ENCODE measurements at regions not wholly inside any gene's neighbourhood (a gene's known extent, or its start where the extent isn't known, plus 50 kb on each side); places are given as distances from the start of the nearest gene placed in this dataset.
"Not testable (repeated sequence)": the region's sequence is repeated elsewhere in the genome, so short reads cannot be mapped to it uniquely, and the experiment has no call there.

DNA sequence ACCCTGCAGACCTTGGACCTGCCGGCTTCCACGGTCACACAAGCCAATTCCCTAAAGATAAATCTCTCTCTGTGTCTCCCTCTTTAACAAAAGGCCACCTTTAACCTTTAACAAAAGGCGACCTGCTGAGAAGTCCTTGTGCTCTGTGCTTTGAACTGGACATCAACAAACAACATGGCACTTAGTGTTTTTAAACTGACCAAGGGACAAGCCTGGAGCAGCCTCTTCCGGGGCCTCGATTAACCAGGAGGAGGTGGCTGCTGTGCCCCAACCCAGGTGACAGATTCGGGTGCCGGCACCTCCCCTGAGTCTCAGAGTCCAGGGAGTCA, 135.3 kb downstream of the RTP5 start:
- Histone ChIP-seq H3K9me3 (ENCODE audit: control insufficient read depth, insufficient read depth, low read depth, low read length) (peaks cover 2% of the 10 kb centered on the region), H3K4me1 (ENCODE audit: control insufficient read depth, extremely low read depth, insufficient read depth, low read length) (no peaks in the 10 kb centered on the region), H3K27ac (ENCODE audit: insufficient read depth, low read length) (no peak overlapping the region), H3K36me3 (ENCODE audit: control insufficient read depth, insufficient read depth, low read length) (no peaks in the 10 kb centered on the region), H3K79me2 (ENCODE audit: control insufficient read depth, insufficient read depth, low read length) (no peaks in the 10 kb centered on the region), H2AFZ (ENCODE audit: low read length) (no peak overlapping the region), H3K27me3 (ENCODE audit: control insufficient read depth, insufficient read depth, low read length) (no peaks in the 10 kb centered on the region), H3K9ac (ENCODE audit: insufficient read depth, low read length) (no peak overlapping the region), H3K4me2 (ENCODE audit: extremely low read depth, insufficient read depth, low read length) (no peak overlapping the region), H4K20me1 (ENCODE audit: control insufficient read depth, extremely low read depth, insufficient read depth, low read length) (no peaks in the 10 kb centered on the region), H3K4me3 (replicated peaks in 1 of 4; ENCODE audit: control extremely low read depth in 1 of 4, insufficient read depth in 1 of 4, low read depth in 3 of 4, low read length in 4 of 4) (no peak overlapping the region)
- no peak for DNase-seq (ENCODE audit: low read depth in 2 of 2)
- no peak for TF ChIP-seq EZH2 (IDR thresholded peaks at IDR 0.05; ENCODE audit: low read length, missing control alignments)
- TF ChIP-seq CTCF (conservative IDR thresholded peaks at IDR 0.05 in 1 of 2, IDR thresholded peaks at IDR 0.05 in 1 of 2; ENCODE audit: low read depth in 1 of 2, low read length in 2 of 2), result no peak

- H3K9ac ChIP-seq (ENCODE audit: insufficient read depth, low read length); H3K36me3 ChIP-seq (ENCODE audit: control insufficient read depth, insufficient read depth, low read length); H2AFZ ChIP-seq (ENCODE audit: low read length); H3K4me1 ChIP-seq (ENCODE audit: control insufficient read depth, extremely low read depth, insufficient read depth, low read length); H3K79me2 ChIP-seq (ENCODE audit: control insufficient read depth, insufficient read depth, low read length); DNase-seq (ENCODE audit: low read depth in 2 of 2); H3K9me3 ChIP-seq (ENCODE audit: control insufficient read depth, insufficient read depth, low read depth, low read length); H3K27me3 ChIP-seq (ENCODE audit: control insufficient read depth, insufficient read depth, low read length); H4K20me1 ChIP-seq (ENCODE audit: control insufficient read depth, extremely low read depth, insufficient read depth, low read length); H3K27ac ChIP-seq (ENCODE audit: insufficient read depth, low read length); H3K4me3 ChIP-seq (replicated peaks in 1 of 4; ENCODE audit: control extremely low read depth in 1 of 4, insufficient read depth in 1 of 4, low read depth in 3 of 4, low read length in 4 of 4); H3K4me2 ChIP-seq (ENCODE audit: extremely low read depth, insufficient read depth, low read length): not testable (repeated sequence)
Measured at GRCh38 chr2:242006091-242006634, 136.6 kb downstream of the RTP5 start.

DNA sequence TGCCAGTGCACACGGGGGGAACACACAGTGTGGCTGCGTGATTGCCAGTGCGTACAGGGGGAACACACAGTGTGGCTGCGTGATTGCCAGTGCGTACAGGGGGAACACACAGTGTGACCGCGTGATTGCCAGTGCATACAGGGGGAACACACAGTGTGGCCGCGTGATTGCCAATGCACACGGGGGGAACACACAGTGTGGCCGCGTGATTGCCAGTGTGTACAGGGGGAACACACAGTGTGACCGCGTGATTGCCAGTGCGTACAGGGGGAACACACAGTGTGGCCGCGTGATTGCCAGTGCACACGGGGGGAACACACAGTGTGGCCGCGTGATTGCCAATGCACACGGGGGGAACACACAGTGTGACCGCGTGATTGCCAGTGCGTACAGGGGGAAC, 139.4 kb downstream of the RTP5 start:
- H3K79me2 ChIP-seq (ENCODE audit: control insufficient read depth, insufficient read depth, low read length); H3K27ac ChIP-seq (ENCODE audit: insufficient read depth, low read length); H3K27me3 ChIP-seq (ENCODE audit: control insufficient read depth, insufficient read depth, low read length); H2AFZ ChIP-seq (ENCODE audit: low read length); H3K9me3 ChIP-seq (ENCODE audit: control insufficient read depth, insufficient read depth, low read depth, low read length); H3K4me1 ChIP-seq (ENCODE audit: control insufficient read depth, extremely low read depth, insufficient read depth, low read length); H3K36me3 ChIP-seq (ENCODE audit: control insufficient read depth, insufficient read depth, low read length); DNase-seq (ENCODE audit: low read depth in 2 of 2); H3K4me3 ChIP-seq (replicated peaks in 1 of 4; ENCODE audit: control extremely low read depth in 1 of 4, insufficient read depth in 1 of 4, low read depth in 3 of 4, low read length in 4 of 4); H3K4me2 ChIP-seq (ENCODE audit: extremely low read depth, insufficient read depth, low read length); H4K20me1 ChIP-seq (ENCODE audit: control insufficient read depth, extremely low read depth, insufficient read depth, low read length); H3K9ac ChIP-seq (ENCODE audit: insufficient read depth, low read length): not testable (repeated sequence)

DNA sequence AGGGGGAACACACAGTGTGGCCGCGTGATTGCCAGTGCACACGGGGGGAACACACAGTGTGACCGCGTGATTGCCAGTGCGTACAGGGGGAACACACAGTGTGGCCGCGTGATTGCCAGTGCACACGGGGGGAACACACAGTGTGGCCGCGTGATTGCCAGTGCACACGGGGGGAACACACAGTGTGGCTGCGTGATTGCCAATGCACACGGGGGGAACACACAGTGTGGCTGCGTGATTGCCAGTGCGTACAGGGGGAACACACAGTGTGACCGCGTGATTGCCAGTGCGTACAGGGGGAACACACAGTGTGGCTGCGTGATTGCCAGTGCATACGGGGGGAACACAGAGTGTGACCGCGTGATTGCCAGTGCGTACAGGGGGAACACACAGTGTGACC, 140.3 kb downstream of the RTP5 start:
- not testable (repeated sequence) for H3K79me2 ChIP-seq (ENCODE audit: control insufficient read depth, insufficient read depth, low read length); H3K9ac ChIP-seq (ENCODE audit: insufficient read depth, low read length); H3K9me3 ChIP-seq (ENCODE audit: control insufficient read depth, insufficient read depth, low read depth, low read length); H3K4me3 ChIP-seq (replicated peaks in 1 of 4; ENCODE audit: control extremely low read depth in 1 of 4, insufficient read depth in 1 of 4, low read depth in 3 of 4, low read length in 4 of 4); H3K36me3 ChIP-seq (ENCODE audit: control insufficient read depth, insufficient read depth, low read length); H4K20me1 ChIP-seq (ENCODE audit: control insufficient read depth, extremely low read depth, insufficient read depth, low read length); H3K27ac ChIP-seq (ENCODE audit: insufficient read depth, low read length); DNase-seq (ENCODE audit: low read depth in 2 of 2); H3K4me1 ChIP-seq (ENCODE audit: control insufficient read depth, extremely low read depth, insufficient read depth, low read length); H3K27me3 ChIP-seq (ENCODE audit: control insufficient read depth, insufficient read depth, low read length); H3K4me2 ChIP-seq (ENCODE audit: extremely low read depth, insufficient read depth, low read length); H2AFZ ChIP-seq (ENCODE audit: low read length)

GRCh38 chr2:242010252-242011166, 141.0 kb downstream of the RTP5 start:
- peak in 1 of 2 donors; percentile 32 for DNase-seq (ENCODE audit: low read depth in 2 of 2)
- not testable (repeated sequence) for H3K36me3 ChIP-seq (ENCODE audit: control insufficient read depth, insufficient read depth, low read length)

More at GRCh38 chr2:242010252-242011166, 141.0 kb downstream of the RTP5 start:
- H3K4me1 ChIP-seq (ENCODE audit: control insufficient read depth, extremely low read depth, insufficient read depth, low read length); H3K27me3 ChIP-seq (ENCODE audit: control insufficient read depth, insufficient read depth, low read length); H3K79me2 ChIP-seq (ENCODE audit: control insufficient read depth, insufficient read depth, low read length); H4K20me1 ChIP-seq (ENCODE audit: control insufficient read depth, extremely low read depth, insufficient read depth, low read length); H3K9ac ChIP-seq (ENCODE audit: insufficient read depth, low read length); H2AFZ ChIP-seq (ENCODE audit: low read length); H3K4me3 ChIP-seq (replicated peaks in 1 of 4; ENCODE audit: control extremely low read depth in 1 of 4, insufficient read depth in 1 of 4, low read depth in 3 of 4, low read length in 4 of 4); H3K4me2 ChIP-seq (ENCODE audit: extremely low read depth, insufficient read depth, low read length); H3K9me3 ChIP-seq (ENCODE audit: control insufficient read depth, insufficient read depth, low read depth, low read length); H3K27ac ChIP-seq (ENCODE audit: insufficient read depth, low read length): not testable (repeated sequence)

Measured in fibroblast of lung (primary cell).